Breast epithelium (tissue), 3 donors: ENCODE measurements at regions not wholly inside any gene's neighbourhood (a gene's known extent, or its start where the extent isn't known, plus 50 kb on each side); places are given as distances from the start of the nearest gene placed in this dataset.

Source experiments
- CTCF ChIP-seq, 3 donors: fragments of 450-650 bp; IDR thresholded peaks; one replicate each; pipeline ENCODE4 v1.5.1; 2016 to 2017; ENCODE audit warnings: antibody characterized with exemption in 3 of 3, mild to moderate bottlenecking in 3 of 3, moderate library complexity in 3 of 3
- POLR2A ChIP-seq: fragments of 450-650 bp; IDR thresholded peaks from one replicate; pipeline ENCODE4 v1.6.1; 2016; ENCODE audit warnings: antibody characterized with exemption, mild to moderate bottlenecking, moderate library complexity
- POLR2AphosphoS5 ChIP-seq, 3 donors: sonication (generic); formaldehyde crosslinking; IDR thresholded peaks; one replicate each; pipeline ENCODE4 v1.6.1; 2017; ENCODE audit warnings: antibody characterized with exemption in 3 of 3

GRCh38 chr1:87930796-87931195 lies 602.1 kb downstream of the LMO4 start:
- TF ChIP-seq POLR2A = no peak
- TF ChIP-seq CTCF (IDR thresholded peaks at IDR 0.05) = no peak
- no peak for TF ChIP-seq POLR2AphosphoS5 (IDR thresholded peaks at IDR 0.05)
